HEK293T (cell line): ENCODE measurements at regions not wholly inside any gene's neighbourhood (a gene's known extent, or its start where the extent isn't known, plus 50 kb on each side); places are given as distances from the start of the nearest gene placed in this dataset.

Experiments
- BHLHE40 ChIP-seq: fragments of 450-650 bp; IDR thresholded peaks from 2 replicates; pipeline ENCODE4 v1.6.1; 2016; ENCODE audit warnings: mild to moderate bottlenecking, moderate library complexity, borderline replicate concordance
- HDGF ChIP-seq: fragments of 450-650 bp; IDR thresholded peaks from 2 replicates; pipeline ENCODE4 v1.6.1; 2017; ENCODE audit warnings: antibody characterized with exemption, borderline replicate concordance
- LEF1 ChIP-seq: fragments of 450-650 bp; IDR thresholded peaks from 2 replicates; pipeline ENCODE4 v1.6.1; 2017; ENCODE audit warnings: mild to moderate bottlenecking, borderline replicate concordance
- NFRKB ChIP-seq: fragments of 450-650 bp; IDR thresholded peaks from 2 replicates; pipeline ENCODE4 v1.6.1; 2016; ENCODE audit warnings: mild to moderate bottlenecking, moderate library complexity

- TF ChIP-seq LEF1 (no peak), NFRKB (no peak), BHLHE40 (no peak), HDGF (no peak)
These were observed 176.3 kb upstream of the CD180 start for GRCh38 chr5:67372887-67373286.
